ENCODE measurements at regions not wholly inside any gene's neighbourhood (a gene's known extent, or its start where the extent isn't known, plus 50 kb on each side); places are given as distances from the start of the nearest gene placed in this dataset.

DNA sequence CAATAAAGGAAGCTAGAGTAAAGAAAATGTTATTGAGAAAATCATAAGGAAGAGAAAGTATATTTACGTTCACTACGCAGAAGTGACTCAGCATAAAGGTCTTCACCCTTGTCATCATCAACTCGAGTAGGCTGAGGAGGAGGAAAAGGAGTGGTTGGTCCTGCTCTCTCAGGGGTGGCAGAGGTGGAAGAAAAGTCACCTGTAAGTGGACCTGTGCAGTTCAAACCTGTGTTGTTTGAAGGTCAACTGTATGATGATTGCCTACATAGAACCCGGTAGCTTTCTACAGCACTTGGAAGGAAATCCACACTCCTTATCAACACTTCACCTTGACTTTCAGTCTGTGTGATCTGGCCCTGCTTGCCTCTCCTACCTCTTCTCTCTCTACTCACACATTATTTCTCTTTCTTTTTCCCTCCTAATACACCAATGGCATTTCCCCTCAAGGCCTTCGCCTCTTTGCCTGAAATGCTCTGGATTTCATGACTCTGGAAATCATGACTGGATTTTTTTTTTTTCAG is 109.3 kb upstream of the CPEB4 start (continued):
- TF ChIP-seq, protein P1, sequence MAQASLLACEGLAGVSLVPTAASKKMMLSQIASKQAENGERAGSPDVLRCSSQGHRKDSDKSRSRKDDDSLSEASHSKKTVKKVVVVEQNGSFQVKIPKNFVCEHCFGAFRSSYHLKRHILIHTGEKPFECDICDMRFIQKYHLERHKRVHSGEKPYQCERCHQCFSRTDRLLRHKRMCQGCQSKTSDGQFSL (CRISPR knock-in tag; IDR thresholded peaks at IDR 0.05) = no peak
- TF ChIP-seq, protein P1 (tag; IDR thresholded peaks at IDR 0.05) = peak in 1 of 2 experiments; percentile 36; a peak in 1 of 4 replicates
- TF ChIP-seq, protein P2, sequence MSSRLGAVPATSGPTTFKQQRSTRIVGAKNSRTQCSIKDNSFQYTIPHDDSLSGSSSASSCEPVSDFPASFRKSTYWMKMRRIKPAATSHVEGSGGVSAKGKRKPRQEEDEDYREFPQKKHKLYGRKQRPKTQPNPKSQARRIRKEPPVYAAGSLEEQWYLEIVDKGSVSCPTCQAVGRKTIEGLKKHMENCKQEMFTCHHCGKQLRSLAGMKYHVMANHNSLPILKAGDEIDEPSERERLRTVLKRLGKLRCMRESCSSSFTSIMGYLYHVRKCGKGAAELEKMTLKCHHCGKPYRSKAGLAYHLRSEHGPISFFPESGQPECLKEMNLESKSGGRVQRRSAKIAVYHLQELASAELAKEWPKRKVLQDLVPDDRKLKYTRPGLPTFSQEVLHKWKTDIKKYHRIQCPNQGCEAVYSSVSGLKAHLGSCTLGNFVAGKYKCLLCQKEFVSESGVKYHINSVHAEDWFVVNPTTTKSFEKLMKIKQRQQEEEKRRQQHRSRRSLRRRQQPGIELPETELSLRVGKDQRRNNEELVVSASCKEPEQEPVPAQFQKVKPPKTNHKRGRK (tag; IDR thresholded peaks at IDR 0.05) = 0 out of 2 replicates have a peak, but pooled peaks have one; percentile 15
- no peak for TF ChIP-seq ZNF75A (CRISPR knock-in tag; IDR thresholded peaks at IDR 0.05)
- TF ChIP-seq HMGN3 (IDR thresholded peaks at IDR 0.05; ENCODE audit: borderline replicate concordance, extremely low read depth, insufficient read length, low read depth, low read length) = no peak
- peak; percentile 36; the same call in 1 of the 2 replicates for TF ChIP-seq ATF7 (IDR thresholded peaks at IDR 0.05)
- TF ChIP-seq TAF1 (IDR thresholded peaks at IDR 0.05; ENCODE audit: control insufficient read depth, extremely low read depth, insufficient read depth, low read length, severe bottlenecking) = peak; percentile 33
- TF ChIP-seq SMARCE1 (IDR thresholded peaks at IDR 0.05) = peak; percentile 80
- TF ChIP-seq, protein P3, sequence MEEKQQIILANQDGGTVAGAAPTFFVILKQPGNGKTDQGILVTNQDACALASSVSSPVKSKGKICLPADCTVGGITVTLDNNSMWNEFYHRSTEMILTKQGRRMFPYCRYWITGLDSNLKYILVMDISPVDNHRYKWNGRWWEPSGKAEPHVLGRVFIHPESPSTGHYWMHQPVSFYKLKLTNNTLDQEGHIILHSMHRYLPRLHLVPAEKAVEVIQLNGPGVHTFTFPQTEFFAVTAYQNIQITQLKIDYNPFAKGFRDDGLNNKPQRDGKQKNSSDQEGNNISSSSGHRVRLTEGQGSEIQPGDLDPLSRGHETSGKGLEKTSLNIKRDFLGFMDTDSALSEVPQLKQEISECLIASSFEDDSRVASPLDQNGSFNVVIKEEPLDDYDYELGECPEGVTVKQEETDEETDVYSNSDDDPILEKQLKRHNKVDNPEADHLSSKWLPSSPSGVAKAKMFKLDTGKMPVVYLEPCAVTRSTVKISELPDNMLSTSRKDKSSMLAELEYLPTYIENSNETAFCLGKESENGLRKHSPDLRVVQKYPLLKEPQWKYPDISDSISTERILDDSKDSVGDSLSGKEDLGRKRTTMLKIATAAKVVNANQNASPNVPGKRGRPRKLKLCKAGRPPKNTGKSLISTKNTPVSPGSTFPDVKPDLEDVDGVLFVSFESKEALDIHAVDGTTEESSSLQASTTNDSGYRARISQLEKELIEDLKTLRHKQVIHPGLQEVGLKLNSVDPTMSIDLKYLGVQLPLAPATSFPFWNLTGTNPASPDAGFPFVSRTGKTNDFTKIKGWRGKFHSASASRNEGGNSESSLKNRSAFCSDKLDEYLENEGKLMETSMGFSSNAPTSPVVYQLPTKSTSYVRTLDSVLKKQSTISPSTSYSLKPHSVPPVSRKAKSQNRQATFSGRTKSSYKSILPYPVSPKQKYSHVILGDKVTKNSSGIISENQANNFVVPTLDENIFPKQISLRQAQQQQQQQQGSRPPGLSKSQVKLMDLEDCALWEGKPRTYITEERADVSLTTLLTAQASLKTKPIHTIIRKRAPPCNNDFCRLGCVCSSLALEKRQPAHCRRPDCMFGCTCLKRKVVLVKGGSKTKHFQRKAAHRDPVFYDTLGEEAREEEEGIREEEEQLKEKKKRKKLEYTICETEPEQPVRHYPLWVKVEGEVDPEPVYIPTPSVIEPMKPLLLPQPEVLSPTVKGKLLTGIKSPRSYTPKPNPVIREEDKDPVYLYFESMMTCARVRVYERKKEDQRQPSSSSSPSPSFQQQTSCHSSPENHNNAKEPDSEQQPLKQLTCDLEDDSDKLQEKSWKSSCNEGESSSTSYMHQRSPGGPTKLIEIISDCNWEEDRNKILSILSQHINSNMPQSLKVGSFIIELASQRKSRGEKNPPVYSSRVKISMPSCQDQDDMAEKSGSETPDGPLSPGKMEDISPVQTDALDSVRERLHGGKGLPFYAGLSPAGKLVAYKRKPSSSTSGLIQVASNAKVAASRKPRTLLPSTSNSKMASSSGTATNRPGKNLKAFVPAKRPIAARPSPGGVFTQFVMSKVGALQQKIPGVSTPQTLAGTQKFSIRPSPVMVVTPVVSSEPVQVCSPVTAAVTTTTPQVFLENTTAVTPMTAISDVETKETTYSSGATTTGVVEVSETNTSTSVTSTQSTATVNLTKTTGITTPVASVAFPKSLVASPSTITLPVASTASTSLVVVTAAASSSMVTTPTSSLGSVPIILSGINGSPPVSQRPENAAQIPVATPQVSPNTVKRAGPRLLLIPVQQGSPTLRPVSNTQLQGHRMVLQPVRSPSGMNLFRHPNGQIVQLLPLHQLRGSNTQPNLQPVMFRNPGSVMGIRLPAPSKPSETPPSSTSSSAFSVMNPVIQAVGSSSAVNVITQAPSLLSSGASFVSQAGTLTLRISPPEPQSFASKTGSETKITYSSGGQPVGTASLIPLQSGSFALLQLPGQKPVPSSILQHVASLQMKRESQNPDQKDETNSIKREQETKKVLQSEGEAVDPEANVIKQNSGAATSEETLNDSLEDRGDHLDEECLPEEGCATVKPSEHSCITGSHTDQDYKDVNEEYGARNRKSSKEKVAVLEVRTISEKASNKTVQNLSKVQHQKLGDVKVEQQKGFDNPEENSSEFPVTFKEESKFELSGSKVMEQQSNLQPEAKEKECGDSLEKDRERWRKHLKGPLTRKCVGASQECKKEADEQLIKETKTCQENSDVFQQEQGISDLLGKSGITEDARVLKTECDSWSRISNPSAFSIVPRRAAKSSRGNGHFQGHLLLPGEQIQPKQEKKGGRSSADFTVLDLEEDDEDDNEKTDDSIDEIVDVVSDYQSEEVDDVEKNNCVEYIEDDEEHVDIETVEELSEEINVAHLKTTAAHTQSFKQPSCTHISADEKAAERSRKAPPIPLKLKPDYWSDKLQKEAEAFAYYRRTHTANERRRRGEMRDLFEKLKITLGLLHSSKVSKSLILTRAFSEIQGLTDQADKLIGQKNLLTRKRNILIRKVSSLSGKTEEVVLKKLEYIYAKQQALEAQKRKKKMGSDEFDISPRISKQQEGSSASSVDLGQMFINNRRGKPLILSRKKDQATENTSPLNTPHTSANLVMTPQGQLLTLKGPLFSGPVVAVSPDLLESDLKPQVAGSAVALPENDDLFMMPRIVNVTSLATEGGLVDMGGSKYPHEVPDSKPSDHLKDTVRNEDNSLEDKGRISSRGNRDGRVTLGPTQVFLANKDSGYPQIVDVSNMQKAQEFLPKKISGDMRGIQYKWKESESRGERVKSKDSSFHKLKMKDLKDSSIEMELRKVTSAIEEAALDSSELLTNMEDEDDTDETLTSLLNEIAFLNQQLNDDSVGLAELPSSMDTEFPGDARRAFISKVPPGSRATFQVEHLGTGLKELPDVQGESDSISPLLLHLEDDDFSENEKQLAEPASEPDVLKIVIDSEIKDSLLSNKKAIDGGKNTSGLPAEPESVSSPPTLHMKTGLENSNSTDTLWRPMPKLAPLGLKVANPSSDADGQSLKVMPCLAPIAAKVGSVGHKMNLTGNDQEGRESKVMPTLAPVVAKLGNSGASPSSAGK (IDR thresholded peaks at IDR 0.05) = peak; percentile 38; the same call in 1 of the 2 replicates
- TF ChIP-seq, protein P4, sequence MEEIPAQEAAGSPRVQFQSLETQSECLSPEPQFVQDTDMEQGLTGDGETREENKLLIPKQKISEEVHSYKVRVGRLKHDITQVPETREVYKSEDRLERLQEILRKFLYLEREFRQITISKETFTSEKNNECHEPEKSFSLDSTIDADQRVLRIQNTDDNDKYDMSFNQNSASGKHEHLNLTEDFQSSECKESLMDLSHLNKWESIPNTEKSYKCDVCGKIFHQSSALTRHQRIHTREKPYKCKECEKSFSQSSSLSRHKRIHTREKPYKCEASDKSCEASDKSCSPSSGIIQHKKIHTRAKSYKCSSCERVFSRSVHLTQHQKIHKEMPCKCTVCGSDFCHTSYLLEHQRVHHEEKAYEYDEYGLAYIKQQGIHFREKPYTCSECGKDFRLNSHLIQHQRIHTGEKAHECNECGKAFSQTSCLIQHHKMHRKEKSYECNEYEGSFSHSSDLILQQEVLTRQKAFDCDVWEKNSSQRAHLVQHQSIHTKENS (CRISPR knock-in tag; IDR thresholded peaks at IDR 0.05) = no peak
- TF ChIP-seq ZNF316 (IDR thresholded peaks at IDR 0.05) = peak; percentile 98
- TF ChIP-seq SMARCA4 (IDR thresholded peaks at IDR 0.05) = peak; percentile 77
- TF ChIP-seq L3MBTL2 (IDR thresholded peaks at IDR 0.05) = peak; percentile 47; the same call in 1 of the 2 replicates
- TF ChIP-seq NFXL1 (CRISPR knock-in tag; IDR thresholded peaks at IDR 0.05) = no peak

All from K562 (cell line).